ENCODE measurements at regions not wholly inside any gene's neighbourhood (a gene's known extent, or its start where the extent isn't known, plus 50 kb on each side); places are given as distances from the start of the nearest gene placed in this dataset.

DNA sequence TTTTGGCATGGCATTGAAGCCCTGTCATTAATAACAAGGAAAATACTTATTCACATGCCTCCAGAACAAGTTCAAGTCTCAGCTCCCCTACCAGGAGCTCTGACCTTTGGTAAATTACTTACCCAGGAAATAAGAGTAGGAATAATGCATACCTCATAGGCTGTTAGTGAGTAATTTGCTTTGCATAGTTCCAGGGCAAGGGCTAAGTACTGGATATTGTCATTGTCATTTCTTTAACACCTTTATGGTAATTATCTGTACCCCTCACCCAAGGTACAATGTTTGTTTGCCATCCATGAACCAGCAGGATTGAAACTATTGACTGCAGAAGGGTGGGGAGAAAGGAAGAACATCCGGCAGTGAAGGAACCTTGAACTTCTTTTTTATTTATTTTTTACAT lies 148.5 kb downstream of the SOX2 start:
- no peak for FAIRE-seq

DNA sequence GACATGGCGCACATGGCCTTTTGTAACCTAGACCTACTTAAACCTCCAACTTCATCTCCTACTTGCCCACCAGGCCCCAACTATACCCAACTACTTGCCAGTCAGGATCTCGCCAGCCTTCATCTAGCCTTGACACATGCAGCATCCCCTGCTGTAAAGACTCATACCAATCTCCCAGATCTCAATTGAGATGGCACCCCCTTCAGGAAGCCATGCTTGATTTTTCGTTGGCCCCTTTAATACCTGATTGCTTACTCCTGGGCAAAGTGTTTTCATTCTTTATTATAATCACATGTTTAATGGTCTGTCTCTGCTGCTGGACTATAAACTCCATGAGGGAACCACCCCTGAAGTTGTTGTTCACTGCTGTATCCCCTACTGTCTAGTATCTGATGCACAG lies 150.8 kb downstream of the SOX2 start:
- no peak for FAIRE-seq

GRCh38 chr3:181868576-181869082 lies 156.9 kb downstream of the SOX2 start:
- FAIRE-seq = no peak

DNA sequence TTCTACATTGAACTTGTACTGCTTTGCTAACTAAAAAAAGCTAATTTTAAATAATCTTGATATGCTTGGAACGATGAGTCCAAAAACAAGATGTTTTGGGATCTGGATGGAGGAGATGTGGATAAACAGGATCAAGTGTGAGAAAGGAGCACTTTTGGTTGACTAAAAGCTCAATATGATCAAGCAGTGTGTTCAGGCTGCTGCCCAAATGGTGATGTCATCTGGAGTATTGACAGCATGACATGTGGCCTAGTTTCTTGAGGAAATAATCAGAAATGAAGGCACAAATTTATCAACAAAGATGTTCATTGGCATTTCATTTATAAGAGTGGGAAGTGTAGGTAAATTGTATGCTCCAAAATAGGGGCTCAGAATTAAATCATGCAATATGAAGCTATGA lies 161.2 kb downstream of the SOX2 start:
- FAIRE-seq = no peak

DNA sequence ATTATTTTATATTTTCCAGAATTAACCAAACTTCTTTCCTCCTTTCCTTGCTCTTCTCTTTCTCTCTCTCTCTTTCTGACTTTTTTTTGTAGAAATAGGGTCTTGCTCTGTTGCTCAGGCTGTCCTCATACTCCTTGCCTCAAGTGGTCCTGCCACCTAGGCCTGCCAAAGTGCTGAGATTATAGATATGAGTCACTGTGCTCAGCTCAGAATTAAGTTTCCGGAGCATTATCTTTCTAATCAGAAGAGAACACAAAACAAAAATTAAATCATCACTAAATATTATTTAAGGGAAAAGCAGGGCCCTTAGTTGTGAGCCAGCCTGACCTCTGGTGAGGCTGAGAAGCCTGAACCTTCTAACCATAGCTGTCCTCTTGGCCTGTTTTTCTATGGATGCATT lies 168.2 kb downstream of the SOX2 start:
- no peak for FAIRE-seq

DNA sequence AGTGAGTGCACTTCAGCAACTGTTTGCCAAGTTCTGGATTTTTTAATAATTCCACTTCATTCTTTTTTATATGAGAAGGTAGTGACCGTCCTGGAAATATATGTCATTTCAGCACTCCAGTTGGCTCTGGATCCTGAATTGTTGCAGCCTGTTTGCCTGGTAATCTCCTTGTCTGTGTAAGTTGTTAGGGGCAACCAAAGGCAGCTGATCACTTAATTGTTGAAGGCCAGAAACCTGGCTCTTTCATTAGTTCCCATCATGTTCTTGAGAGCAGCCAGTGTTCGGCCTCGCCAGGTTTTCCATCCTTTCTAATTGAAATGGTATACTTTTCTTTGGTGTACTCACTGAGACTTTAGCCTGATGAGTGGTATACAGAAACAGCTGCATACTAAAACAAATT lies 168.6 kb downstream of the SOX2 start:
- FAIRE-seq = no peak

DNA sequence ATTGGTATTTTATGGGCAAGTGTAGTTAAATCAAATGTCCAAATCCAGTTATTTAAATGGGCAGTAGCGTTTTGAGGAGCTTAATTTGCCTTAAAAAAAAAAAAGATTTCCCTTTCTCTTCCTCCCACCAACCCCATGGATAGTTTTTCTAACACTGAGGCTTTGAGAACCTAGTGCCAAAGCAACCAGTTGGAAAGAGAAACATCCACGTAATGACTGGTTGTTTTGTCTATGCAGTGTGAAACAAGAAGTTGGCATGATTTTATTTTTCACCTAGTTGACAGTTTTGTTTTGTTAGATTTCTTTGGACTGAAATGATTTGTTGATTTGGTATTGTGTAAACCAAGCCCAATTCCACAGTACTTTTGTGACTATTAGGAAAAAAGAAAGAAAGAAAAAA lies 170.0 kb downstream of the SOX2 start:
- FAIRE-seq = no peak

- FAIRE-seq = no peak
These were observed 174.3 kb downstream of the SOX2 start for GRCh38 chr3:181885868-181886630.

DNA sequence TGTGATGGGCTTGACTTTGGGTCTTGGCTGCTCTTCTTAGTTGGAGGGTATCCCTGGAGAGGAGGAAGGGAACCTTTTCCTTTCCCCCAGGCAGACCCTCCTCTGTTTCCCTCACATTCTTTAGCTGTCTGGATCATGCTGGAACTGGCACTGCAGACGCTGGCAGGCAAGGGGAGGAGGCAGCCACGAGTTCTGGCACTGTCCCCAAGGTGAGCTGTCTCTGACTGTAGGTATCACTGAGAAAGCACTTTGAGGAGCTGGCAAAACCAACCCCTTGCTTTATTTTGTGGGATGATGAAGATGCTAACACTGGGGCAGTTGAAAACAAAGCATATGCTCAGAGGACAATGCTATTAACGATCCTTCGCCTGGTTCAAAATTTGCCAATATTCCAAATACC lies 175.0 kb downstream of the SOX2 start:
- FAIRE-seq = no peak

GRCh38 chr3:181887685-181888084 lies 176.0 kb downstream of the SOX2 start:
- no peak for FAIRE-seq

GRCh38 chr3:181888234-181888633 lies 176.5 kb downstream of the SOX2 start:
- no peak for FAIRE-seq

GRCh38 chr3:181892848-181893247 lies 181.1 kb downstream of the SOX2 start:
- FAIRE-seq = no peak

DNA sequence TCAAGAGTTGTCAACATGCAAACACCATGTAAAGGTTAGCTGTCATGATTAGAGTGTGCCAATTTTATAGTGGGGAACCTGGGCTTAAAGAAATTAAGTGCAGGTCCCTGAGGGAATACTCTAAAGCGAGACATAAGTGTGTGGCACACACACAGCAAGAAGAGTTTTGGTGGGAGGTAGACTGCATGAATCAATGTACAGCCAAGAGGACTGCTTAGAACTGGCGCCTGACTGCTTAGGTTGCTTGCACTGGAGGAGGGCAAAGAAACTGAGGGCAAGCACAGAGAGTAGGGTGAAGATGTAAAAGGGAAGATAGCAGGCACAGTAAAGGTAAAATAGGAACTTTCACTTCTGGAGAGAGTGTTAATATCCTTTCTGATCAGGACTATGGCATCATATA lies 184.9 kb downstream of the SOX2 start:
- FAIRE-seq = no peak

- no peak for FAIRE-seq
These were observed 188.0 kb downstream of the SOX2 start for GRCh38 chr3:181899702-181900101.

DNA sequence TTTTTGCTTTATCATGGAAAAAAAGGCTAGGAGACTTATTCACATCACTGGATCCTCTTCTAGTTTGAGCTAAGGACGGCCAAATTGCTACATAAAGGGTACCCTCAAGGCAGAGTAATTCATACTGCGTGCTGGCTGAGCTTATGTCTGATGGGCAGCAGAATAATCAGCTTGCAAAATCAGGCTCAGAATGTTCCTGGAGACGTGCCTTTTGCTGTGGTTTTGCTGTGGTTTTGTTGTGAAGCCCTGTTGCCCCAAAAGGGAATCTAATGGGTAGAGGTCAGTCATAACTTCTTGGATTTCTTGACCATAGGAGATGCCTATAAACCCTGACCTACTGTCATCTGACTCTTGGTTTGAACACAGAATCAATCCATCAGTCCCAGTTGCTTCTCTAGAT lies 189.9 kb downstream of the SOX2 start:
- FAIRE-seq = no peak

DNA sequence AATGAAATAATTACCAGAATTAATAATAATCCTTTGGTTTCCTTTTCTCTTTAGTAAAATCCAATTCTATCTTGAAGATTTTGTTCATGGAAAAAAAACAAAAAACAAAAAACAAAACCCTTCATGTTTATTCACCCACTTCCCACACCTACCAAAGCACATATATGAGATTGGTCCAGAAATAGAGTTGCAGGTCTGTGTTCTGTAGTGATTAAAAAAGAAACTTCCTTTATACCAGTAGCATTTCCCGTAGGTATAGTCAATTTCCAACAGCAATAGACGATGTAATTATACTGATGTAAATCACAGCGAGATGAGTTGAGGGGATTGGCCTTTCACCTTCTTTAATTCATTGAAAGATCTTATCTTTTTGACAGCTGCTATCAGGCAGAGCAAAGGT lies 194.6 kb downstream of the SOX2 start:
- no peak for FAIRE-seq

- no peak for FAIRE-seq
These were observed 197.5 kb downstream of the SOX2 start for GRCh38 chr3:181909241-181909640.

- no peak for FAIRE-seq
These were observed 200.7 kb downstream of the SOX2 start for GRCh38 chr3:181912384-181912783.

DNA sequence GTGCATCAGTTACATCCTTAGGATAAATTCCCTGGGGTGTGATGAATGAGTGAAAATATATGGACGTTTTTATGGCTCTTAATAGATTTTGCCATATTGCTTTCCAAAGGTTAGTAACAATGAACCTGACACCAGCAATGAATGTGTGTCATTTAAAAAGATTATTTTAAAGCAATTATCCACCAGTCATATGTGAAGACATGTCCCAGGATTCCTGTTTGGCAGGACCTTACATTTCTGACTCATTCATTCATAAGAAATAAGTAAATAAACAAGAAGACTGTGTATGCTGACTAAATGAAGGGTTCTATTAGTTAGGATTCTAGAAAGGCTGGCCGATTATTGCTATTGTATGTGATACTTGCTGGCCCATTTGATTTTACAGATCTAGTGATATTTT lies 201.5 kb downstream of the SOX2 start:
- FAIRE-seq = no peak

- FAIRE-seq = no peak
These were observed 203.8 kb downstream of the SOX2 start for GRCh38 chr3:181915551-181915950.

GRCh38 chr3:181916013-181916412 lies 204.3 kb downstream of the SOX2 start:
- no peak for FAIRE-seq

- FAIRE-seq = no peak
These were observed 205.3 kb downstream of the SOX2 start for GRCh38 chr3:181917027-181917426.

DNA sequence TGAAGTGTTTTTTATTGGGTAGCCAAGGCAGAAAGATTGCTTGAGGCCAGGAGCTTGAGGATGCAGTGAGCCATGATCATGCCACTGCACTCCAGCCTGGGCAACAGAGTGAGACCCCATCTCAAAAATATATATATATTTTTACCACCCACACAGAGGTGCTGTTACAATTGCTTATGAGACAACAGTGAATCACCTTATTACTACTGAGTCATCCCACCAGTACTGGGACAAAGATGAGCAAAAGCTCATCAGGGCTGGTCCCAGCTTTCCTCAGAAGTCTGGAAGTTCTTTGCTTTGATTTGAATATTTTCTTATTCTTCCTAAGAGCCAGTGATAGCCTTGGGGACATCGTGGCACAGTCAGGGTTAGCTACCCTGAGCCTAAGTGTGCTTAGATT lies 207.7 kb downstream of the SOX2 start:
- FAIRE-seq = no peak

DNA sequence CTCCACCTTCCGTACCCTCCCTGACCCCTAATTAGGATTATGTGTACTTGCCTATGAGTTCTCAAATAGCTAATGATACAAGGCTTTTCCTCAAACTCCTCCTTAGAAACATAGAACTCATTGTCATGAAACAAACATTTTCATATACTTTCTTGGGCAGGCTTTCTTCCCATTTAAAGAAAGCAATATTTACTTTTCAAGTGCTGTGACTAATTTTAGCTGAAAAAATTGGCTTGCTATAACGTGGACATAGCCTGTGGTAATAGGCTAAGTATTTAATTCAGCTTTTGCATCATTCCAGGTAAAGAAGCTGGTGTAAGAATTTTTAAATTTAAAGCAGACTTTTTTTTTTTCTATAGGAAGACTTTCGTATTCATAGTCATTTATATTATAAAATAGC lies 208.7 kb downstream of the SOX2 start:
- FAIRE-seq = no peak

- no peak for FAIRE-seq
These were observed 209.5 kb downstream of the SOX2 start for GRCh38 chr3:181921220-181921619.

Data from G401.6 (cell line).